SU-DHL-6 (cell line): ENCODE measurements at regions not wholly inside any gene's neighbourhood (a gene's known extent, or its start where the extent isn't known, plus 50 kb on each side); places are given as distances from the start of the nearest gene placed in this dataset.

Experiments used
- H2AFZ ChIP-seq: fragments of 200-600 bp; sonication (generic); 2 replicates; pipeline ENCODE4 v1.6.1; 2014; ENCODE audit warnings: low read depth, mild to moderate bottlenecking, moderate library complexity, mixed read lengths, antibody characterized with exemption, low read length; ENCODE audit not compliant: severe bottlenecking
- H3F3A ChIP-seq: fragments of 200-600 bp; shearing (Covaris generic); 2 replicates; pipeline ENCODE4 v1.6.0; 2016; ENCODE audit warnings: antibody characterized with exemption, mild to moderate bottlenecking; ENCODE audit not compliant: insufficient read depth
- H3K27ac ChIP-seq: fragments of 200-600 bp; sonication (generic); 2 replicates; pipeline ENCODE4 v1.5.1; 2016; ENCODE audit warnings: low read depth, mild to moderate bottlenecking, low read length, moderate library complexity, mixed read lengths
- H3K27me3 ChIP-seq: fragments of 200-600 bp; sonication (generic), shearing (Covaris generic); 2 replicates; pipeline ENCODE4 v1.6.0; 2014; ENCODE audit warnings: mild to moderate bottlenecking, low read length
- H3K36me3 ChIP-seq: fragments of 200-600 bp; sonication (generic); 2 replicates; pipeline ENCODE4 v1.6.1; 2014; ENCODE audit warnings: mild to moderate bottlenecking, low read length, mixed read lengths
- H3K4me2 ChIP-seq: fragments of 300-600, 200-600 bp; shearing (Covaris generic), sonication (generic); 2 replicates; pipeline ENCODE4 v1.6.0; 2014; ENCODE audit warnings: low read length, low read depth, mild to moderate bottlenecking; ENCODE audit not compliant: poor library complexity, severe bottlenecking
- H3K4me3 ChIP-seq: fragments of 200-600 bp; sonication (generic); 2 replicates; pipeline ENCODE4 v1.5.1; 2014; ENCODE audit warnings: antibody characterized with exemption, low read length, mild to moderate bottlenecking, mixed read lengths; ENCODE audit not compliant: insufficient read depth, poor library complexity, severe bottlenecking
- H3K79me2 ChIP-seq: fragments of 200-600 bp; sonication (generic); 2 replicates; pipeline ENCODE4 v1.6.1; 2014; ENCODE audit warnings: mild to moderate bottlenecking, low read length, moderate library complexity; ENCODE audit not compliant: insufficient read depth
- H3K9ac ChIP-seq: fragments of 200-600 bp; sonication (generic); 2 replicates; pipeline ENCODE4 v1.7.0; 2014; ENCODE audit warnings: mild to moderate bottlenecking, low read length
- H3K9me2 ChIP-seq: fragments of 200-600 bp; sonication (generic); replicated peaks from 2 replicates; pipeline ENCODE4 v1.6.1; 2014; ENCODE audit warnings: low read length; ENCODE audit not compliant: insufficient read depth
- H3K9me3 ChIP-seq: fragments of 200-600 bp; sonication (generic); 2 replicates; pipeline ENCODE4 v1.6.1; 2014; ENCODE audit warnings: low read length, mixed read lengths; ENCODE audit not compliant: insufficient read depth
- H4K20me1 ChIP-seq: fragments of 200-600 bp; sonication (generic); 2 replicates; pipeline ENCODE4 v1.6.1; 2014; ENCODE audit warnings: low read depth, mild to moderate bottlenecking, antibody characterized with exemption, low read length, moderate library complexity, mixed read lengths
- EZH2phosphoT487 ChIP-seq: fragments of 200-600 bp; sonication (generic), shearing (Covaris generic); conservative IDR thresholded peaks from 2 replicates; pipeline ENCODE4 v1.6.1; 2018; ENCODE audit warnings: mild to moderate bottlenecking, antibody characterized with exemption, low read length, moderate library complexity, mixed read lengths
- TF ChIP-seq, protein P1 (sequence below): fragments of 200-600 bp; sonication (generic); IDR thresholded peaks from one replicate; pipeline ENCODE4 v1.5.1; 2017; ENCODE audit warnings: antibody characterized with exemption, mild to moderate bottlenecking, low read length, moderate library complexity; ENCODE audit not compliant: insufficient read depth, poor library complexity, severe bottlenecking

DNA sequence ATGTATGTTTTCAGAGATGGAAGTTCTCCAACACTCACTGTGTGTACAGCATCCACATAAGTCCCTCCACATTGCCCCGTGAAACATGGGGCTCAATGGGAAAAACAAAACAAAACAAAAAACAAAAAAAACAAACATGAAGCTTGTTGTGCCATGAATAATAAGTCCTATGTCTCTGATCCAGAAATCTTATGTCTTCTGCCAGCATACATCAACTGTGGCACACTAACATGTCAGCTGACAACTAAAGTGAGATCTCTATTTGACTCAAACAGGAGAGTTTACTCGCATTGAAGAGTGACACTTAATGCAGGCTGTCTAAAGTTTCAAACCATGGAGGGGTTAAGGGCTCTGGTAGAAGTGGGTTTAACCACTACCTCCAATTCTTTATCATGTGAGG is 180.2 kb upstream of the ROBO1 start:
- Histone ChIP-seq H3K36me3 (no peaks in the 10 kb centered on the region), H3K27ac (no peak overlapping the region), H4K20me1 (no peaks in the 10 kb centered on the region), H3K27me3 (no peaks in the 10 kb centered on the region), H3K4me3 (no peak overlapping the region), H3K9me3 (no peaks in the 10 kb centered on the region), H3K9ac (no peak overlapping the region), H3F3A (no peaks in the 10 kb centered on the region), H3K9me2 (no peaks in the 10 kb centered on the region), H3K4me2 (no peak overlapping the region), H3K79me2 (no peaks in the 10 kb centered on the region), H2AFZ (no peak overlapping the region)
- TF ChIP-seq, protein P1, sequence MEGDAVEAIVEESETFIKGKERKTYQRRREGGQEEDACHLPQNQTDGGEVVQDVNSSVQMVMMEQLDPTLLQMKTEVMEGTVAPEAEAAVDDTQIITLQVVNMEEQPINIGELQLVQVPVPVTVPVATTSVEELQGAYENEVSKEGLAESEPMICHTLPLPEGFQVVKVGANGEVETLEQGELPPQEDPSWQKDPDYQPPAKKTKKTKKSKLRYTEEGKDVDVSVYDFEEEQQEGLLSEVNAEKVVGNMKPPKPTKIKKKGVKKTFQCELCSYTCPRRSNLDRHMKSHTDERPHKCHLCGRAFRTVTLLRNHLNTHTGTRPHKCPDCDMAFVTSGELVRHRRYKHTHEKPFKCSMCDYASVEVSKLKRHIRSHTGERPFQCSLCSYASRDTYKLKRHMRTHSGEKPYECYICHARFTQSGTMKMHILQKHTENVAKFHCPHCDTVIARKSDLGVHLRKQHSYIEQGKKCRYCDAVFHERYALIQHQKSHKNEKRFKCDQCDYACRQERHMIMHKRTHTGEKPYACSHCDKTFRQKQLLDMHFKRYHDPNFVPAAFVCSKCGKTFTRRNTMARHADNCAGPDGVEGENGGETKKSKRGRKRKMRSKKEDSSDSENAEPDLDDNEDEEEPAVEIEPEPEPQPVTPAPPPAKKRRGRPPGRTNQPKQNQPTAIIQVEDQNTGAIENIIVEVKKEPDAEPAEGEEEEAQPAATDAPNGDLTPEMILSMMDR: no peak
- no peak for TF ChIP-seq EZH2phosphoT487

GRCh38 chr3:79947469-79947868 is 179.7 kb upstream of the ROBO1 start:
- Histone ChIP-seq H3K9ac (no peak overlapping the region), H4K20me1 (no peaks in the 10 kb centered on the region), H3F3A (no peaks in the 10 kb centered on the region), H3K4me3 (no peak overlapping the region), H3K79me2 (no peaks in the 10 kb centered on the region), H3K9me2 (no peaks in the 10 kb centered on the region), H3K27me3 (no peaks in the 10 kb centered on the region), H2AFZ (no peak overlapping the region), H3K27ac (no peak overlapping the region), H3K36me3 (no peaks in the 10 kb centered on the region), H3K9me3 (no peaks in the 10 kb centered on the region), H3K4me2 (no peak overlapping the region)
- TF ChIP-seq, protein P1: no peak
- no peak for TF ChIP-seq EZH2phosphoT487

- Histone ChIP-seq H3F3A (no peaks in the 10 kb centered on the region), H3K9ac (no peak overlapping the region), H2AFZ (no peak overlapping the region), H3K4me3 (no peak overlapping the region), H3K27ac (no peak overlapping the region), H3K36me3 (no peaks in the 10 kb centered on the region), H4K20me1 (no peaks in the 10 kb centered on the region), H3K4me2 (no peak overlapping the region), H3K9me3 (no peaks in the 10 kb centered on the region), H3K9me2 (no peaks in the 10 kb centered on the region), H3K27me3 (no peaks in the 10 kb centered on the region), H3K79me2 (no peaks in the 10 kb centered on the region)
- no peak for TF ChIP-seq EZH2phosphoT487
- TF ChIP-seq, protein P1: no peak
Measured at GRCh38 chr3:79937567-79937966, 169.8 kb upstream of the ROBO1 start.
